NCI-H1105 treated with DMSO at 0.1 percent for 48 hours (cell line): ENCODE measurements at regions not wholly inside any gene's neighbourhood (a gene's known extent, or its start where the extent isn't known, plus 50 kb on each side); places are given as distances from the start of the nearest gene placed in this dataset.
"Not testable (repeated sequence)": the region's sequence is repeated elsewhere in the genome, so short reads cannot be mapped to it uniquely, and the experiment has no call there.

ENCODE experiments used
- DNase-seq: peaks from one replicate; lab custom pipeline; 2025; lab: John Stamatoyannopoulos, UW

DNA sequence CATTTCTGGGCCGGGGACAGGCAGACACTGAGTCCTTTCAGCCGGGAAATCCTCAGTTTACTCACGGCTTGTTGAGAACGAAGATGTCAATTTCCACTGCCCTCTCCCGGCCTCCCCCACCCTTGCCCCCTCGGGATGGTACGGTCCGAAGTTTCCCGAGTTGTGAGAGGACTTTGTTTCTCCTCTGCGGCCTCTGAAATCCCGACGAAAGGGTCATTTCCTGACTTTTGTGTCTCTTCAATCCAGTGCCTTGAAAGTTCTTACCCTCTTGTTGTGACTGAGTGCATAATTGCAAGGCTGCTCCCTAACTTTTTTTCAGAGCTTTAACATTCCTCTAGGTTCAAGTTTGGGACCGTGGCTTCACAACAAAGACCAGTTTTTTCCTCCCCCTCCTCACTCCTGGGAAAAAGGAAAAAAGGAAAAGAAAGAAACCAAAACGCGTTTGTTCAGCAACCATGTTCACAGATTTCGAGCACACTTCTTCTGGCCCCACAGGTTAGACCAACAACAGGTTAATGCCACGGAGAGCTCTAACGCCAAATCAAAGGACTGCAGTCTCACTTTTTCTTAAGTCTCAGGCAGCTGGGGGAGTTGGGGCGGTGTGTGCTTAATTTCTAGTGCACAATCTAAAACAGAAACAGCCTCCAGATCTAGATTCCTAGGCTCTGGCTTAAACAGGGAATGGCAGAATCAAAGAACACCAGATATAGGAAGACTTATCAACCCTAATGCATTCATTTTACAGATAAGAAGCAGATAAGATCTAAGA is 138.9 kb downstream of the TMCO5A start:
- no peak for DNase-seq

DNA sequence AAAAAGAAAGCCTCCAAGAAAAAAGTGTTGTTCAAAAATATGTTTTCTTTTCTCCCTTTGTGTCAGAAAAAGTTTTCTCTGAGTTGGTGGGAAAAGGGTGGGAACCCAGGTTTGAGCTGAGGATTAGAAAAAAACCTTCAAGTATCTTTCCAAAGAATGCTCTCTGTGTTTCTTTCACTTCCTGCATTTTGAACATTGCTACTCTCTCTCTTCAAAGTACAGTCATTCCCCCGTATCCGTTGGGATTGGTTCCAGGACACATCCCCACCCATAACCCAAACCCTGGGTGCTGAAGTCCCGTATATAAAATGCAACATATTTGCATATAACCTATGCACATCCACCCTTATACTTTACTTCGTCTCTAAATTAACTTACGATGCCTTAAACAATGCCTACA is 139.6 kb downstream of the TMCO5A start:
- DNase-seq, result no peak

GRCh38 chr15:38075466-38075865 is 141.0 kb downstream of the TMCO5A start:
- no peak for DNase-seq

- DNase-seq, result no peak
Observed at GRCh38 chr15:38076786-38077185, 142.3 kb downstream of the TMCO5A start.

- no peak for DNase-seq
Observed at GRCh38 chr15:38079236-38079635, 144.8 kb downstream of the TMCO5A start.

DNA sequence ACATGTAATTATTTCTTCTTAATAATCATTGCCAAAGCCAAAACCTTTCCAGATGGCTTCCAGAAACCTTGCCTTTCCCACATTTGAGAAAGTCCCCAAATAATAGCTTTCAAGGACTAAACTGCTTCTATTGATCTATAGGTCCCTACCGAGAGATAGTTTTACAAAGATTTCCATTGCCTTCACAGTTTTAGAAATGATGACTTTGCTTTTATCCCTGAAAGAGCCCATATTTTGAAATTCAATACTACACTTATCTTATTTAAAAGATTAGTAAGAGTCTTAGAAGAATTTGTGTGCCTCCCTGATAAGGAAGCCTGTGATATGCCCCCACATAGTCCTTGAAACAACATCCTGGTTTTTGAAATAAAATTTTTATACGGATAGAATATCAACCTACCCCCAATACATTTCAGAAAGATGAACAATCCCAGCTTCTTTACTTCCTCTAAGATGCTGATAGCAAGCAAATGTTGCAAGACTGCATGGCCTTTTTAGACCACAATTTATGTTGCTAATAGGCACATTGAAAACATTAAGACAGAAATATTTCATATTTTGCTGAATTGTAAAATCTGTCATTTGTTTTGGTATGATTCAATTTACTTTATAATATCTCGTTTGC is 146.3 kb downstream of the TMCO5A start:
- DNase-seq, result no peak

DNA sequence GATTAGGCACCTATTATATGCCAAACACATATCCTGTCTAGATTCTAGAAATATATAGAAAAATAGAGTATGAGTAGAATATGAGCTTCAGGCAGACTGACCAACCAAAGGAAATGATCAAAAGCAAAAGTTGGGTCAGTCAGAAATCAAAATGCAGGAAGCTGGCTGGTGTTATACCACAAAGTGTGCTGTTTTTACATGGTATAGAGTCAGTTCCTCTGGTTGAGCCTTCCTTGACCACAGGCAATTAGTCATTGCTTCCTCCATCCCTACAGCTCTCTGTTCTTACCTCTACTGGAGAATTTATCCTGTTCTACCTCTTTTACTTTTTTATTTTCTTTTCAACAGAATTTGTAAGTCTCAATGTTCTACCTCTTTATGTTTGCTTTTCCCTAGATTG is 149.8 kb downstream of the TMCO5A start:
- no peak for DNase-seq

- no peak for DNase-seq
Observed at GRCh38 chr15:38085114-38085513, 150.7 kb downstream of the TMCO5A start.

DNA sequence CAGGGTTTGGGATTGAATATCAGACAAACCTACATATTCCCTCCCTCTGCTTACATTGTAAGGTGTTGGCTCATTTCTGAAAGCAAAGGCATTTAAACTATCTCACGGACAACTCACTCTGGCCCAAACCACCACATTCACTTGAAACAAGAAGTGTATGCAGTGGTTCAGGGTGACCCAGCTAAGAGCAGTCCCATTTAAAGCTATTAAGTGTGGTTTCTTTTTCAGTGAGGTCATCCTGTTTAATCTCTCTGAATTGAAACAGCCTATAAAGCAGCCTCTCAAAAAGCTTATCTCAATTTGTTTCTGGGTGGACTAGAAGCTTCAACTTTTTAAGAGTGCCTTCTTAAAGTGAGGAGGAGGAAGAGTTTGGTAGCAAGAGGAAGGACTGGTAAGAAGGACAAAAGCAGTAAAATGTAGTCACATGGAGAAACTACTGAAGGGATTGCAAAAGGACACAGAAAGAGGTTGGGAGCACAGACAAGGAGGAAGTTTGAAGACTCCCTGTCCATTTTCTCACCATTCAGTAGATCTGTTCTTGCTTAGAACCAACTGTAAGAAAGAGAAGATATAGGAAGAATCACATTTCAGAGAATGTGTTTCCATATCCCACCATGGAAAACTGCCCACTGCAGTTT is 151.6 kb downstream of the TMCO5A start:
- DNase-seq, result no peak

DNA sequence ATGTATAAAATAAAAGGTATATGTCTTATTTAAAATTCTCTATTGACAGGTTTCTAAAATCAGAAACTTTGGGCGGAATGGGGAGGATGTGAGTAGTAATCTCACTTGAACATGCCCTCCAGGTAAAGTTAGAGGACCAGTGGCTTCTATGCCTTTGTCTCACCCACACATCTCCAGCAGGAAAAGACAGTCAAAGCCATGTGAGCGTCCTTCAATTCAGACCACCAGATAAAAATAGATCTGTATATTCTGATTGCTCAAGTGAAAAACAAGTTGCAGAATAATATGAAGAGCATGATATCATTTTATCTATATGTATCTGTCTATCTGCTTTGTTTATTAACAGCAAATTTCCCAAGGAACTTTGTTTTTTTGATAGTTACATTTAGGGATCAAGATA is 152.2 kb downstream of the TMCO5A start:
- DNase-seq, result no peak

DNA sequence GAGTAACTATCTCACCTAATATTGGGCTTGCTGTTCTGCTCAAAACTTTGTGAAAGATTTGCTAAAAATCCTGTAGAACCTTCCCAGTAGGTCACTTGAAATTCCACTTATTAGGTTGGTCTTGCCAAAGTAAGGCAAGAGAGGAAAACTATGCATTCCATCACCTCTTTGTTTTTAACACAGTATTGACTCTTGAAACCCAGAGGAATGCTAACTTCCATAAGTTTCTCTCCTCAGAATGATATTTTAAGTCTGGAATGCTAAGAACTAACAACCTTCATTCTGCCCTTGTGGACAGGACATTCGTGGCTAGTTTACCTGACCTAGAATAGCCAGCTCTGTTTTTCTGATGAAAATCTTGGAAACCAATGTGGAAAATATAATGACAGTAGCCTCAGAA is 154.5 kb downstream of the TMCO5A start:
- no peak for DNase-seq

- DNase-seq, result no peak
Observed at GRCh38 chr15:38090223-38090622, 155.8 kb downstream of the TMCO5A start.

DNA sequence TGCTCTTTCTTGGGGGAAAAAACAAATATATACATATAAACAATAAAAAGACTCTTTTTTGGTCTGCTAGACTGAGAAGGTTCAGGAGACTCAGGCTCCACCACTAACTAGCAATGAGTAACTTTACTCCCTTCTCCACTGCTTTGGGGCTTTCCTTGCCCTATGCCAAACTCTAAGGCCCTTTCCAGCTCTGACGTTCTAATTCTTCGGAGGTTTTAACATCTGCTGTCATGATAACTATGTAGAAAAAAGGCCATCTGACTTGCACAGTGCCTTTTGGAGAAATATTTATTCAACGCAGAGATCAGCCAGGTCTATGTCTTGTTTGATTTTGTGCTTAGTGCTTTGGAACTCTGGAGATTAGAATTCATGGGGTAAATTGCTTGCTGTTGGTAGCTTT is 156.2 kb downstream of the TMCO5A start:
- no peak for DNase-seq

DNA sequence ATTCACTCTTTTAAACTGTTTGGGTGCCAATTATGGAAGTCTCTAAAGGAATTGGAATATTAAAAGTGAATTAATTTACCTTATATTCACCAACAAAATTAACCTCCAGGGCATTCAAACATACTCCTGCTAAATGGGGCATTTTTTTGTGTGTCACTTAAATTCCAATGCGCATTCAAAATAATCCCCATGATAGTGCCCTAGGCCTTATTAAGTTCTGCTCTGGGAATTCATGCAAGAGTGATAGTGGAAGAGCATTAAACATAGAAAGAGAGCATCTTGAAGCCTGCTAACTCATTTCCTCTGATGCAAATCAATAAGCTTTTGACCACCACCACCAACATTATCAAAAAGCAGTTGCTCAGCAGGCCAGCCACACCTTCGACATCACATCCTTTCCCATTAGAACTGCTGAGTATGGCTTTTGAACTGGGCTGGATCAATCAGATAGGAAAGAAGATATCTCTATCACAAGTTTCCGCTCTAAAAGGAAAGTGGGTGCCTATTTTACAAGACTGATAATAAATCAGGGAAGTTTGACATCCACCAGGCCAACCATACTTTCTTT is 156.7 kb downstream of the TMCO5A start:
- no peak for DNase-seq

DNA sequence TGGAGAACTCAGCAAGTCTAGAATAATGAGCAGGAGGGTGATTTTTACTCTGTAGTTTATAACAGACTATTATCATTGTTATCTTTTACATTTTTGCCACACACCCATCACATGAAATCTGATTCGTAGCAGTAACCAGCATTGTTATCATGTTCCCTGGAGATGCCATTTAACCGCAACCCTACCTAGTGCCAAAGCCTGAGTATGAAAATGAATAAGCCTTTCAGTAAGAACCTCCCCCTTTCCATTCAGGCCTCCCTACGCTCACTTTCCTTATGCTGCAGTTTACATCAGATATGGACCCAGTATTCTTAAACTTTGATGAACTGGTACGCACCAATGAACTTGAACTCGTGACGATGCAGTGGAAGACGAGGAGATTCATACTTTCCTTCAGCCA is 158.7 kb upstream of the SPRED1 start:
- DNase-seq, result no peak

GRCh38 chr15:38102972-38103371 is 149.7 kb upstream of the SPRED1 start:
- no peak for DNase-seq

DNA sequence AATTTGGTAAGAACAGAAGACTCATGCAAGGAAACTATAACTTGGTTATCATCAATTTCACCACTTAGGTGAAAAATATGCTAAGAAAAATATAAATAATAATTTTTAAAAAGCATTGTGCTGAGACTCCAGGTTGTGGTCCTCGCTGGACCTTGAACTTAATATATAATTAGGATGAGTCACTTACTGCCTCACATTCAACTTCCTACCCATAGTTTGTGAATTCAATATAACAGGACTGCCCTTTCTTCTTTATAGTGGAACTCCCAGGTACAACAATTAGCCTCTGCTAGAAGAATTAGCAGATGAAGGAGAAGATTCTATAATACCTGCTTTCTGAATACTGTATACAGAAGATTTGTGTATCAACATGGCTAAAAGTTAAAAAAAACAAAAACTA is 149.1 kb upstream of the SPRED1 start:
- DNase-seq, result no peak

DNA sequence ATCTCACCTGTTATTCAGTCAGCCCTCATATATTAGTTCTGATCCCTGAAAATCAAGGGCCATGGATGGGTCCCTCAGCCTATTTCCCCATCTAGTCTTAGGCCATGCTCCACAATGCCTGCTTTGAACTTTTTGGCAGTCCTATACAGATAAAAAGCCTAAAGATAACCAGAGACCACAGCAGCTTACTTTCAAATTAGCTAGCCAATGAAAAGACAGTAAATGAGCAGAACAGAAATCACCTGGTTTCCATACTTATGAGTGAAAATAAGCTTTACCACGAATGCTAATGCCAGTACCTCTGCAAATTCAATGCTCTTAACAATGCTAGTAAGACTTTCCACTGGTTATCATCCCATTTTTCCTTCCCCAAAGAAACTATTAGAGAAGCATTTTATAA is 141.6 kb upstream of the SPRED1 start:
- no peak for DNase-seq

- DNase-seq, result no peak
Observed at GRCh38 chr15:38112406-38112805, 140.2 kb upstream of the SPRED1 start.

DNA sequence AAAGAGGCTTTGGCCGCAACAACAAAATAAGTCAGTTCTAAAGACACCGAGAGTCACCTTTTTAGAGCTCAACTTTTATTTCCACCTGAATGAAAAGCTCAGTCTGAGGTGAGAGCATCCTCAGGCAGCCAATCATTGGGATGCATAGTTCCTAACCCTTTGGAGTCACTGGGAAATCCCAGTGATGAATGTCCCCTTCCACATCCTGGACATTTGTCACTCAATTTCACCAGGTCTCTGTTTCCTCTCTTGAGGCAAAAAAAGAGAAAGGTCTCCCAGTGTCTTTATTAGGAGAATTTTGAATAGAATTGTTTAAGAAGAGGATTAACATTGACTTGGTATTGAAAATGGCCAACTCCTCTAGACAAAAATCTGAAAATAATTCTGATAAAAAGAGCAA is 137.5 kb upstream of the SPRED1 start:
- no peak for DNase-seq

DNA sequence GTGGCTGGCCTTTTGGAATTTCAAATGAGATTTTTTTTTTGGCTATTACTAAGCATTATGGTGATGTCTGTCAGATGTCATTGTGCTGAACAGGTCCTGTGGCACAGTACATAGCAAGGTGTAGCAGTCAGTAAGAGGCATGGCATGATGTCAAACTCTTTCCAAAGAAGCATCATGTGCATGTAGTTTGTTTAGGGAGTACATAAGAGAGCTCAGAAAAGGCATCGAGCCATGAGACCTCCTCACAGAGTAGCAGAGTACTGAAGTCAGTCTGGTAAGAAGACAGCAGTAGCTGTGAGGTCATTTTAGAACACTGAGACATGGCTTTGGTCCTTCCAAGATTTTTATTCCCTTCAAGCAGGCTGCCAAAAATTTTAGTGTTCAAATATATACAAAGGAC is 134.9 kb upstream of the SPRED1 start:
- no peak for DNase-seq

- not testable (repeated sequence) for DNase-seq
Observed at GRCh38 chr15:38119865-38120264, 132.8 kb upstream of the SPRED1 start.

DNA sequence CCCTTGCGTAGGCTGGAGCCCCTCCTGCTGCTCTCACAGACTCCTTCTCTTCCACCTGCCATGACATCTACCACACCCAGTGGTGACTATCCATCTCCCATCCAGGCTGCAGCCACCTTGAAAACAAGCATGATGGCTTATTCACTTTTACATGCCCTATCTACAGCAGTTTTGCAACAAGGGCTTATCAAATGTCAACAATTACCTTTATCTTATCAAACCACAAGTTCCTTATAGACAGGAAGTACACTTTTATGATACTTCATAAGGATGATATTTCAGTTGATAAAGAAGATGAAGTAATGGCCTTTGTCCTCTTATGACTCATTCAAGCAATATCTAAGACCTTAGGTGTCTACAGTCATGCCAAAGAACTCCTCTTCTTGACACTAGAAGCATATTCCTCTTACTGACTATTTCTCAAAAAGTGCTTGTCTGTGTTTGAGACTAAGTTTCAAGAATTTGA is 125.3 kb upstream of the SPRED1 start:
- no peak for DNase-seq
